ENCODE measurements at regions not wholly inside any gene's neighbourhood (a gene's known extent, or its start where the extent isn't known, plus 50 kb on each side); places are given as distances from the start of the nearest gene placed in this dataset.

GRCh38 chr5:125185740-125186139 is 439.3 kb upstream of the ZNF608 start:
- H3K4me3 ChIP-seq (replicated peaks in 1 of 3; ENCODE audit: insufficient read depth in 1 of 3, low read depth in 1 of 3, low read length in 3 of 3), result no peak overlapping the region
- no peak overlapping the region for H3K9ac ChIP-seq (replicated peaks; ENCODE audit: extremely low read depth, insufficient read depth, low read length)
- BruUV-seq (replicated peaks), result no TSS peak
- no peaks in the 10 kb centered on the region for H3K4me1 ChIP-seq (ENCODE audit: control insufficient read depth, extremely low read depth, insufficient read depth, low read length)
- no peaks in the 10 kb centered on the region for H3K36me3 ChIP-seq (ENCODE audit: control insufficient read depth in 2 of 2, extremely low read depth in 1 of 2, insufficient read depth in 2 of 2, low read length in 2 of 2)
- TF ChIP-seq MYC (IDR thresholded peaks at IDR 0.05; ENCODE audit: low read depth, low read length) (no peak), GATA2 (IDR thresholded peaks at IDR 0.05; ENCODE audit: insufficient read depth, insufficient read length, low read depth, low read length) (no peak), POLR2AphosphoS5 (IDR thresholded peaks at IDR 0.05; ENCODE audit: insufficient read depth, low read depth, low read length) (no peak), FOS (IDR thresholded peaks at IDR 0.05; ENCODE audit: borderline replicate concordance, insufficient read depth, low read length) (no peak)
- TF ChIP-seq, protein P1, sequence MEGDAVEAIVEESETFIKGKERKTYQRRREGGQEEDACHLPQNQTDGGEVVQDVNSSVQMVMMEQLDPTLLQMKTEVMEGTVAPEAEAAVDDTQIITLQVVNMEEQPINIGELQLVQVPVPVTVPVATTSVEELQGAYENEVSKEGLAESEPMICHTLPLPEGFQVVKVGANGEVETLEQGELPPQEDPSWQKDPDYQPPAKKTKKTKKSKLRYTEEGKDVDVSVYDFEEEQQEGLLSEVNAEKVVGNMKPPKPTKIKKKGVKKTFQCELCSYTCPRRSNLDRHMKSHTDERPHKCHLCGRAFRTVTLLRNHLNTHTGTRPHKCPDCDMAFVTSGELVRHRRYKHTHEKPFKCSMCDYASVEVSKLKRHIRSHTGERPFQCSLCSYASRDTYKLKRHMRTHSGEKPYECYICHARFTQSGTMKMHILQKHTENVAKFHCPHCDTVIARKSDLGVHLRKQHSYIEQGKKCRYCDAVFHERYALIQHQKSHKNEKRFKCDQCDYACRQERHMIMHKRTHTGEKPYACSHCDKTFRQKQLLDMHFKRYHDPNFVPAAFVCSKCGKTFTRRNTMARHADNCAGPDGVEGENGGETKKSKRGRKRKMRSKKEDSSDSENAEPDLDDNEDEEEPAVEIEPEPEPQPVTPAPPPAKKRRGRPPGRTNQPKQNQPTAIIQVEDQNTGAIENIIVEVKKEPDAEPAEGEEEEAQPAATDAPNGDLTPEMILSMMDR (IDR thresholded peaks at IDR 0.05; ENCODE audit: extremely low read depth in 1 of 2, insufficient read depth in 1 of 2, low read depth in 1 of 2, low read length in 2 of 2), result no peak
- no peaks in the 10 kb centered on the region for H3K79me2 ChIP-seq (ENCODE audit: control insufficient read depth, insufficient read depth, low read length)
- POLR2A ChIA-PET, result no interaction called here
- no peak overlapping the region for H2AFZ ChIP-seq (ENCODE audit: low read depth, low read length)
- CTCF ChIA-PET, result no interaction called here
- no peak overlapping the region for H3K27ac ChIP-seq (ENCODE audit: insufficient read depth, low read depth, low read length)
- dilution Hi-C loops (cut with MboI; ENCODE audit: extremely low pct_ligation_motif_present, low sequenced_read_pairs) (no loop called here), intact Hi-C loops (cut with micrococcal nuclease) (no loop called here)
- no peaks in the 10 kb centered on the region for H3K27me3 ChIP-seq (ENCODE audit: control insufficient read depth in 2 of 2, insufficient read depth in 2 of 2, low read length in 2 of 2)
- no peak overlapping the region for H3K4me2 ChIP-seq (ENCODE audit: insufficient read depth, low read length)
- FAIRE-seq (no peak), DNase-seq (ENCODE audit: low read depth, low spot score) (no peak)
- H4K20me1 ChIP-seq (replicated peaks; ENCODE audit: control insufficient read depth, extremely low read depth, insufficient read depth, low read length), result no peaks in the 10 kb centered on the region
- no peaks in the 10 kb centered on the region for H3K9me1 ChIP-seq (replicated peaks; ENCODE audit: control insufficient read depth, extremely low read depth, insufficient read depth, low read length)
- H3K9me3 ChIP-seq (replicated peaks; ENCODE audit: control insufficient read depth, insufficient read depth, low read length), result no peaks in the 10 kb centered on the region

DNA sequence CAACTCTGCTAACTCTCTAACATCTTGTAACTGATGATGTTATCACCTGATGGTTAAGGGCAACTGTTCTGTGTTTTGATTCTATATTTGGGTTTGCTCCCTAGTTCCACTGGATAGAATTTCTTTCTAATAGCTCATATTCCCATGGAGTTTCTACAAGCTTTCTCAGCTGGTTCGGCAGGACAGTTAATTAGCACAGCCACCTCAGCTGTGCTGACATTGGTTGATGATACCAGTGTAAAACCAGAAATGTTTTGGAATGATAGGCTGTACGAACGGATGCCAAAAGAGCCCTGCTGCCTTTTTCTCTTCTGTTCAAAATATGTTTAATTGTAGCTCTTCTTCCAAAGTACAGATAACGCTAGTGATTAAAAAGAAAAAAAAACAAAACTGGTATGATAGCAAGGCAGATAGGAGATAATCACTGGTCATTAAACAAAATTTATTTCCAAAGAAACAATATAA is 440.5 kb upstream of the ZNF608 start:
- DNase-seq (ENCODE audit: low read depth, low spot score), result no peak
- Histone ChIP-seq H3K79me2 (ENCODE audit: control insufficient read depth, insufficient read depth, low read length) (no peaks in the 10 kb centered on the region), H3K9ac (replicated peaks; ENCODE audit: extremely low read depth, insufficient read depth, low read length) (no peak overlapping the region), H4K20me1 (replicated peaks; ENCODE audit: control insufficient read depth, extremely low read depth, insufficient read depth, low read length) (no peaks in the 10 kb centered on the region), H3K4me2 (ENCODE audit: insufficient read depth, low read length) (no peak overlapping the region), H2AFZ (ENCODE audit: low read depth, low read length) (no peak overlapping the region), H3K27me3 (ENCODE audit: control insufficient read depth in 2 of 2, insufficient read depth in 2 of 2, low read length in 2 of 2) (no peaks in the 10 kb centered on the region), H3K9me1 (replicated peaks; ENCODE audit: control insufficient read depth, extremely low read depth, insufficient read depth, low read length) (no peaks in the 10 kb centered on the region), H3K4me1 (ENCODE audit: control insufficient read depth, extremely low read depth, insufficient read depth, low read length) (no peaks in the 10 kb centered on the region), H3K27ac (ENCODE audit: insufficient read depth, low read depth, low read length) (no peak overlapping the region), H3K36me3 (ENCODE audit: control insufficient read depth in 2 of 2, extremely low read depth in 1 of 2, insufficient read depth in 2 of 2, low read length in 2 of 2) (no peaks in the 10 kb centered on the region), H3K9me3 (replicated peaks; ENCODE audit: control insufficient read depth, insufficient read depth, low read length) (no peaks in the 10 kb centered on the region), H3K4me3 (replicated peaks in 1 of 3; ENCODE audit: insufficient read depth in 1 of 3, low read depth in 1 of 3, low read length in 3 of 3) (no peak overlapping the region)
- ChIA-PET CTCF (interaction anchor here (0.6 to 1.0 kb wide), 2 partner anchors 88 to 1651 kb away, joined by 3 read pairs; no protein-coding TSS in a partner anchor), POLR2A (no interaction called here)
- no TSS peak for BruUV-seq (replicated peaks)
- dilution Hi-C loops (cut with MboI; ENCODE audit: extremely low pct_ligation_motif_present, low sequenced_read_pairs) (no loop called here), intact Hi-C loops (cut with micrococcal nuclease) (no loop called here)
- TF ChIP-seq JUN (IDR thresholded peaks at IDR 0.05; ENCODE audit: borderline replicate concordance, insufficient read depth, insufficient read length, low read depth), result no peak
- TF ChIP-seq MYC (IDR thresholded peaks at IDR 0.05; ENCODE audit: low read depth, low read length), result no peak
- no peak for TF ChIP-seq FOS (IDR thresholded peaks at IDR 0.05; ENCODE audit: borderline replicate concordance, insufficient read depth, low read length)
- no peak for TF ChIP-seq POLR2AphosphoS5 (IDR thresholded peaks at IDR 0.05; ENCODE audit: insufficient read depth, low read depth, low read length)
- TF ChIP-seq EZH2 (IDR thresholded peaks at IDR 0.05; ENCODE audit: borderline replicate concordance, low read depth, low read length, severe bottlenecking), result no peak
- TF ChIP-seq POLR2A (IDR thresholded peaks at IDR 0.05; ENCODE audit: low read depth, low read length), result no peak
- TF ChIP-seq GATA2 (IDR thresholded peaks at IDR 0.05; ENCODE audit: insufficient read depth, insufficient read length, low read depth, low read length), result no peak
- FAIRE-seq, result no peak

Data from endothelial cell of umbilical vein (primary cell).